IMR-90 (cell line): ENCODE measurements at regions not wholly inside any gene's neighbourhood (a gene's known extent, or its start where the extent isn't known, plus 50 kb on each side); places are given as distances from the start of the nearest gene placed in this dataset.

Experiments
- ATAC-seq: fragments of 200-7000 bp; cut with Tn5 transposase; 2 replicates; pipeline ENCODE4 v1.9.1; 2020; ENCODE audit warnings: low read depth, mild to moderate bottlenecking, moderate library complexity
- BruUV-seq: library from RNA; stranded (reverse); fragments of 400-500 nt; replicated peaks from 2 replicates; lab custom pipeline; 2021; lab: Mats Ljungman, UMichigan
- CTCF ChIA-PET: fragments of 300-600 bp; formaldehyde crosslinking; extraction: SDS; loops from one replicate; lab custom pipeline; 2021; ENCODE audit warnings: antibody characterized with exemption; lab: Yijun Ruan, JAX
- POLR2A ChIA-PET: fragments of 300-600 bp; sonication (Branson Sonifier 250); formaldehyde crosslinking; loops from one replicate; lab custom pipeline; 2022; ENCODE audit warnings: antibody characterized with exemption; ENCODE audit not compliant: unreplicated experiment; lab: Charles Lee
- DNase-seq: peaks from one replicate; pipeline ENCODE4 v3.0.0; 2013
- H2AFZ ChIP-seq: replicated peaks from 2 replicates; pipeline ENCODE3; 2013; ENCODE audit warnings: low read length, mild to moderate bottlenecking; ENCODE audit not compliant: poor library complexity
- H2AK5ac ChIP-seq: 2 replicates; pipeline ENCODE4 v1.6.1; 2013; ENCODE audit warnings: low read depth, low read length, inconsistent platforms
- H2AK9ac ChIP-seq: replicated peaks from 2 replicates; pipeline ENCODE3; 2013; ENCODE audit warnings: mild to moderate bottlenecking, low read depth, low read length, moderate library complexity; ENCODE audit not compliant: poor library complexity
- H2BK120ac ChIP-seq: 2 replicates; pipeline ENCODE4 v1.6.1; 2013; ENCODE audit warnings: low read depth, low read length, inconsistent platforms
- H2BK15ac ChIP-seq: 3 replicates; pipeline ENCODE4 v1.6.1; 2013; ENCODE audit warnings: low read depth, low read length, inconsistent platforms
- H2BK20ac ChIP-seq: 2 replicates; pipeline ENCODE4 v1.6.1; 2013; ENCODE audit warnings: low read depth, mild to moderate bottlenecking, inconsistent platforms, low read length, moderate library complexity
- H2BK5ac ChIP-seq: 2 replicates; pipeline ENCODE4 v1.6.1; 2013; ENCODE audit warnings: mild to moderate bottlenecking, low read depth, low read length, inconsistent platforms; ENCODE audit not compliant: poor library complexity, severe bottlenecking
- H3K14ac ChIP-seq: replicated peaks from 2 replicates; pipeline ENCODE4 v1.6.1; 2013; ENCODE audit warnings: low read depth, low read length, inconsistent platforms
- H3K18ac ChIP-seq: 2 replicates; pipeline ENCODE4 v1.6.1; 2013; ENCODE audit warnings: low read depth, low read length, control low read depth
- H3K23ac ChIP-seq: 2 replicates; pipeline ENCODE4 v1.6.1; 2013; ENCODE audit warnings: low read depth, low read length, inconsistent platforms
- H3K27ac ChIP-seq: 2 replicates; pipeline ENCODE4 v1.5.1; 2013; ENCODE audit warnings: mild to moderate bottlenecking, control low read depth, low read length; ENCODE audit not compliant: insufficient read depth
- H3K27me3 ChIP-seq: 2 replicates; pipeline ENCODE4 v1.6.1; 2013; ENCODE audit warnings: low read length; ENCODE audit not compliant: control insufficient read depth, insufficient read depth
- H3K36me3 ChIP-seq: 2 replicates; pipeline ENCODE4 v1.6.1; 2013; ENCODE audit warnings: low read length, mixed read lengths; ENCODE audit not compliant: control insufficient read depth, insufficient read depth
- H3K4ac ChIP-seq: 2 replicates; pipeline ENCODE4 v1.6.1; 2013; ENCODE audit warnings: low read depth, low read length, inconsistent platforms
- H3K4me1 ChIP-seq: 2 replicates; pipeline ENCODE4 v1.6.1; 2013; ENCODE audit warnings: low read length, mixed read lengths; ENCODE audit not compliant: control insufficient read depth, insufficient read depth
- H3K4me2 ChIP-seq: 2 replicates; pipeline ENCODE4 v1.6.1; 2013; ENCODE audit warnings: low read depth, mild to moderate bottlenecking, control low read depth, low read length, moderate library complexity
- H3K4me3 ChIP-seq: 2 replicates; pipeline ENCODE4 v1.5.1; 2013; ENCODE audit warnings: low read depth, mild to moderate bottlenecking, control low read depth, low read length, moderate library complexity; ENCODE audit not compliant: insufficient read depth
- H3K56ac ChIP-seq: 2 replicates; pipeline ENCODE4 v1.6.1; 2013; ENCODE audit warnings: low read length, inconsistent platforms; ENCODE audit not compliant: insufficient read depth; ENCODE audit errors: extremely low read depth
- H3K79me1 ChIP-seq, 2 experiments: 2 replicates each; pipeline ENCODE4 v1.6.1; 2013; ENCODE audit warnings: low read length in 2 of 2, inconsistent platforms in 1 of 2, low read depth in 1 of 2
- H3K9ac ChIP-seq: 2 replicates; pipeline ENCODE4 v1.6.1; 2013; ENCODE audit warnings: low read depth, low read length, control low read depth
- H3K9me1 ChIP-seq: 2 replicates; pipeline ENCODE4 v1.6.1; 2013; ENCODE audit warnings: low read length, inconsistent platforms; ENCODE audit not compliant: insufficient read depth
- H3K9me3 ChIP-seq: 2 replicates; pipeline ENCODE4 v1.6.1; 2013; ENCODE audit warnings: low read length; ENCODE audit not compliant: control insufficient read depth, insufficient read depth
- H4K20me1 ChIP-seq: 2 replicates; pipeline ENCODE4 v1.6.1; 2013; ENCODE audit warnings: low read length, inconsistent platforms; ENCODE audit not compliant: insufficient read depth
- H4K5ac ChIP-seq: 2 replicates; pipeline ENCODE4 v1.6.1; 2013; ENCODE audit warnings: mild to moderate bottlenecking, low read depth, low read length, control low read depth
- H4K8ac ChIP-seq, 2 experiments: 2 replicates each; pipeline ENCODE4 v1.6.1; 2013; ENCODE audit warnings: low read depth in 2 of 2, low read length in 2 of 2, control low read depth in 1 of 2, inconsistent platforms in 1 of 2
- H4K91ac ChIP-seq: 2 replicates; pipeline ENCODE4 v1.6.1; 2013; ENCODE audit warnings: low read depth, low read length, inconsistent platforms; ENCODE audit not compliant: insufficient read depth
- BHLHE40 ChIP-seq: fragments of 150-350 bp; IDR thresholded peaks from 2 replicates; pipeline ENCODE4 v1.6.1; 2016; ENCODE audit warnings: mild to moderate bottlenecking, low read depth, low read length
- FOS ChIP-seq: fragments of 150-350 bp; IDR thresholded peaks from 2 replicates; pipeline ENCODE4 v1.6.1; 2016; ENCODE audit warnings: low read depth, low read length
- MXI1 ChIP-seq: IDR thresholded peaks from 2 replicates; pipeline ENCODE4 v1.6.1; 2012; ENCODE audit warnings: low read depth, mild to moderate bottlenecking, low read length, moderate library complexity, borderline replicate concordance
- NFE2L2 ChIP-seq: fragments of 150-350 bp; IDR thresholded peaks from 2 replicates; pipeline ENCODE4 v1.6.1; 2016; ENCODE audit warnings: low read depth, mild to moderate bottlenecking, low read length
- RAD21 ChIP-seq: IDR thresholded peaks from 2 replicates; pipeline ENCODE4 v1.6.1; 2012; ENCODE audit warnings: low read length, improper control_type of control experiment
- RFX5 ChIP-seq: IDR thresholded peaks from 2 replicates; pipeline ENCODE4 v1.8.0; 2012; ENCODE audit warnings: low read depth, mild to moderate bottlenecking, low read length, moderate library complexity
- USF2 ChIP-seq: fragments of 150-350 bp; IDR thresholded peaks from 2 replicates; pipeline ENCODE4 v1.6.1; 2017; ENCODE audit warnings: mild to moderate bottlenecking, antibody characterized with exemption, low read length, low read depth
- WGBS, 2 experiments: methylation state at CpG; one replicate each; pipeline versions ENCODE4 v1.1.5 to v1.1.7; 2013; ENCODE audit warnings: missing lambda C conversion rate in 2 of 2; ENCODE audit not compliant: insufficient read length in 1 of 2; ENCODE audit errors: extremely low coverage in 2 of 2; 5-methylcytosine and 5-hydroxymethylcytosine counted together
- dilution Hi-C: fragments of 300-500 bp; cut with HindIII; formaldehyde crosslinking; loops from one replicate; pipeline ENCODE4 v1.14.3; 2018; ENCODE audit warnings: low sequenced_read_pairs; ENCODE audit not compliant: unreplicated experiment
- in situ Hi-C: fragments of 300-500 bp; cut with MboI; formaldehyde crosslinking; loops from 3 replicates; pipeline ENCODE4 v1.14.3; 2019; ENCODE audit warnings: low sequenced_read_pairs, inconsistent platforms, mixed read lengths
- intact Hi-C: fragments of 100-400 bp; cut with micrococcal nuclease; formaldehyde crosslinking; loops from 2 replicates; pipeline ENCODE4 v1.10.0; 2022
- TF ChIP-seq, protein P1 (sequence below): conservative IDR thresholded peaks from 2 replicates; pipeline ENCODE4 v1.5.1; 2012; ENCODE audit warnings: mild to moderate bottlenecking, low read depth, low read length, improper control_type of control experiment

GRCh38 chr11:134510233-134511040, 98.4 kb upstream of the B3GAT1 start:
- ATAC-seq (no peak), DNase-seq (no peak)
- Histone ChIP-seq H4K5ac (no peak overlapping the region), H2BK120ac (no peak overlapping the region), H3K27me3 (no peaks in the 10 kb centered on the region), H3K27ac (no peak overlapping the region), H3K79me1 (no peaks in the 10 kb centered on the region), H3K56ac (no peak overlapping the region), H2BK5ac (no peak overlapping the region), H3K4me3 (no peak overlapping the region), H3K9ac (no peak overlapping the region), H3K9me1 (no peaks in the 10 kb centered on the region), H2AK9ac (no peak overlapping the region), H3K36me3 (no peaks in the 10 kb centered on the region), H3K9me3 (peaks cover 43% of the 10 kb centered on the region), H2BK20ac (no peak overlapping the region), H3K23ac (no peak overlapping the region), H2AFZ (no peak overlapping the region), H2BK15ac (no peak overlapping the region), H3K4me1 (no peaks in the 10 kb centered on the region), H3K18ac (no peak overlapping the region), H3K4ac (no peak overlapping the region), H4K91ac (no peak overlapping the region), H2AK5ac (no peak overlapping the region), H4K8ac (no peak overlapping the region), H4K20me1 (no peaks in the 10 kb centered on the region), H3K4me2 (no peak overlapping the region), H3K14ac (no peak overlapping the region)
- TF ChIP-seq BHLHE40, result no peak
- TF ChIP-seq USF2, result no peak
- no peak for TF ChIP-seq MXI1
- no peak for TF ChIP-seq FOS
- TF ChIP-seq RFX5, result no peak
- TF ChIP-seq RAD21, result no peak
- TF ChIP-seq, protein P1, sequence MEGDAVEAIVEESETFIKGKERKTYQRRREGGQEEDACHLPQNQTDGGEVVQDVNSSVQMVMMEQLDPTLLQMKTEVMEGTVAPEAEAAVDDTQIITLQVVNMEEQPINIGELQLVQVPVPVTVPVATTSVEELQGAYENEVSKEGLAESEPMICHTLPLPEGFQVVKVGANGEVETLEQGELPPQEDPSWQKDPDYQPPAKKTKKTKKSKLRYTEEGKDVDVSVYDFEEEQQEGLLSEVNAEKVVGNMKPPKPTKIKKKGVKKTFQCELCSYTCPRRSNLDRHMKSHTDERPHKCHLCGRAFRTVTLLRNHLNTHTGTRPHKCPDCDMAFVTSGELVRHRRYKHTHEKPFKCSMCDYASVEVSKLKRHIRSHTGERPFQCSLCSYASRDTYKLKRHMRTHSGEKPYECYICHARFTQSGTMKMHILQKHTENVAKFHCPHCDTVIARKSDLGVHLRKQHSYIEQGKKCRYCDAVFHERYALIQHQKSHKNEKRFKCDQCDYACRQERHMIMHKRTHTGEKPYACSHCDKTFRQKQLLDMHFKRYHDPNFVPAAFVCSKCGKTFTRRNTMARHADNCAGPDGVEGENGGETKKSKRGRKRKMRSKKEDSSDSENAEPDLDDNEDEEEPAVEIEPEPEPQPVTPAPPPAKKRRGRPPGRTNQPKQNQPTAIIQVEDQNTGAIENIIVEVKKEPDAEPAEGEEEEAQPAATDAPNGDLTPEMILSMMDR, result no peak
- no peak for TF ChIP-seq NFE2L2
- dilution Hi-C loops, result no loop called here
- intact Hi-C loops, result no loop called here
- ChIA-PET CTCF (no interaction called here), POLR2A (no interaction called here)
- in situ Hi-C loops, result no loop called here
- BruUV-seq, result no TSS peak
- 50% methylated on average over 3 of the region's 22 CpGs; no CpG with 5 or more reads in 1 of the 2 experiments for whole genome bisulfite sequencing, 2 experiments
